ENCODE measurements at regions not wholly inside any gene's neighbourhood (a gene's known extent, or its start where the extent isn't known, plus 50 kb on each side); places are given as distances from the start of the nearest gene placed in this dataset.

- H3K4me3 ChIP-seq (ENCODE audit: low read depth, low read length): no peak overlapping the region
- no peak for TF ChIP-seq CTCF (IDR thresholded peaks at IDR 0.05; ENCODE audit: borderline replicate concordance, insufficient read depth, low read depth, low read length)
Observed at GRCh38 chr6:9948678-9949077, 466.2 kb downstream of the TFAP2A start.

- no peak overlapping the region for H3K4me3 ChIP-seq (ENCODE audit: low read depth, low read length)
- TF ChIP-seq CTCF (IDR thresholded peaks at IDR 0.05; ENCODE audit: borderline replicate concordance, insufficient read depth, low read depth, low read length): no peak
Observed at GRCh38 chr6:9943986-9944385, 470.9 kb downstream of the TFAP2A start.

GRCh38 chr6:9943026-9943425 lies 471.8 kb downstream of the TFAP2A start:
- TF ChIP-seq CTCF (IDR thresholded peaks at IDR 0.05; ENCODE audit: borderline replicate concordance, insufficient read depth, low read depth, low read length): no peak
- no peak overlapping the region for H3K4me3 ChIP-seq (ENCODE audit: low read depth, low read length)

GRCh38 chr6:9942131-9942530 lies 472.7 kb downstream of the TFAP2A start:
- no peak for TF ChIP-seq CTCF (IDR thresholded peaks at IDR 0.05; ENCODE audit: borderline replicate concordance, insufficient read depth, low read depth, low read length)
- no peak overlapping the region for H3K4me3 ChIP-seq (ENCODE audit: low read depth, low read length)

- no peak overlapping the region for H3K4me3 ChIP-seq (ENCODE audit: low read depth, low read length)
- no peak for TF ChIP-seq CTCF (IDR thresholded peaks at IDR 0.05; ENCODE audit: borderline replicate concordance, insufficient read depth, low read depth, low read length)
Observed at GRCh38 chr6:9938801-9939200, 476.1 kb downstream of the TFAP2A start.

- H3K4me3 ChIP-seq (ENCODE audit: low read depth, low read length): no peak overlapping the region
- TF ChIP-seq CTCF (IDR thresholded peaks at IDR 0.05; ENCODE audit: borderline replicate concordance, insufficient read depth, low read depth, low read length): no peak
Observed at GRCh38 chr6:9937031-9937763, 477.7 kb downstream of the TFAP2A start.

GRCh38 chr6:9936551-9936950 lies 478.3 kb downstream of the TFAP2A start:
- no peak for TF ChIP-seq CTCF (IDR thresholded peaks at IDR 0.05; ENCODE audit: borderline replicate concordance, insufficient read depth, low read depth, low read length)

More at GRCh38 chr6:9936551-9936950, 478.3 kb downstream of the TFAP2A start:
- H3K4me3 ChIP-seq (ENCODE audit: low read depth, low read length): no peak overlapping the region
